Transverse colon (tissue), 4 donors: ENCODE measurements at regions not wholly inside any gene's neighbourhood (a gene's known extent, or its start where the extent isn't known, plus 50 kb on each side); places are given as distances from the start of the nearest gene placed in this dataset.

ENCODE experiments used
- CTCF ChIP-seq, 5 experiments: fragments of 200-600 bp in 3 of 5; fragments of 450-650 bp in 2 of 5; sonication (generic) in 3 of 5; IDR thresholded peaks; 1 replicate in 2 of 5; 2 replicates in 3 of 5; pipeline ENCODE4 v1.5.1; 2016 to 2017; ENCODE audit warnings: antibody characterized with exemption in 5 of 5, inconsistent platforms in 3 of 5, mild to moderate bottlenecking in 2 of 5, moderate library complexity in 1 of 5
- EP300 ChIP-seq: sonication (generic); formaldehyde crosslinking; IDR thresholded peaks from one replicate; pipeline ENCODE4 v1.6.1; 2017; ENCODE audit warnings: antibody characterized with exemption, low read depth
- POLR2A ChIP-seq: fragments of 450-650 bp; IDR thresholded peaks from one replicate; pipeline ENCODE4 v1.6.1; 2016; ENCODE audit warnings: antibody characterized with exemption, mild to moderate bottlenecking, moderate library complexity
- POLR2AphosphoS5 ChIP-seq, 3 donors: sonication (generic); formaldehyde crosslinking; IDR thresholded peaks; one replicate each; pipeline ENCODE4 v1.6.1; 2016; ENCODE audit warnings: antibody characterized with exemption in 3 of 3

- no peak for TF ChIP-seq POLR2A
- TF ChIP-seq POLR2AphosphoS5 (IDR thresholded peaks at IDR 0.05), result no peak
- TF ChIP-seq CTCF (IDR thresholded peaks at IDR 0.05), result no peak
- TF ChIP-seq EP300, result no peak
Observed at GRCh38 chr10:9848981-9849380, 1168.7 kb upstream of the CELF2 start.
